ENCODE measurements at regions not wholly inside any gene's neighbourhood (a gene's known extent, or its start where the extent isn't known, plus 50 kb on each side); places are given as distances from the start of the nearest gene placed in this dataset.

DNA sequence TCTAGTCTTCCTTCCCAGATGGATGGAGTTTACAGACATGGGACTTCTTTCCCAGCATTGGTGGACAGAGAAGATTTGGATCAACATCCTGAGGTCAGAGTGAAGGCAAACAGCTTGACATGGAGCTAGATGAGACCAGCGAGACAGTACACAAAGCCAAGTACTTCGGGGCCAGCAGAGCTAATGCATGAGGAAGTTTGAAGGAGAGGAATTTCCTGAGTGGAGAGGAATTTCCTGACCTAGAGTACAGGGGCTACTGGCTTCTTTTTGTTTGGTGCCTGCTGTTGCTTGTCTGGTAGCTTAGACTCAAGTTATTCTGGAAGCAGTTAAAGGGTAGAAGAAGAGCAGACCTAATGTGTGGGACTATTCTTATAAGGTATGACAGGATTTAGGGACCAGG is 69.1 kb upstream of the EOLA2 start:
- WGBS, 5 donors: 9 to 43% (median 29%) methylated on average over 2 of the region's 2 CpGs
- intact Hi-C loops (cut with DNase I; ENCODE audit: low total_unique reads): no loop called here

DNA sequence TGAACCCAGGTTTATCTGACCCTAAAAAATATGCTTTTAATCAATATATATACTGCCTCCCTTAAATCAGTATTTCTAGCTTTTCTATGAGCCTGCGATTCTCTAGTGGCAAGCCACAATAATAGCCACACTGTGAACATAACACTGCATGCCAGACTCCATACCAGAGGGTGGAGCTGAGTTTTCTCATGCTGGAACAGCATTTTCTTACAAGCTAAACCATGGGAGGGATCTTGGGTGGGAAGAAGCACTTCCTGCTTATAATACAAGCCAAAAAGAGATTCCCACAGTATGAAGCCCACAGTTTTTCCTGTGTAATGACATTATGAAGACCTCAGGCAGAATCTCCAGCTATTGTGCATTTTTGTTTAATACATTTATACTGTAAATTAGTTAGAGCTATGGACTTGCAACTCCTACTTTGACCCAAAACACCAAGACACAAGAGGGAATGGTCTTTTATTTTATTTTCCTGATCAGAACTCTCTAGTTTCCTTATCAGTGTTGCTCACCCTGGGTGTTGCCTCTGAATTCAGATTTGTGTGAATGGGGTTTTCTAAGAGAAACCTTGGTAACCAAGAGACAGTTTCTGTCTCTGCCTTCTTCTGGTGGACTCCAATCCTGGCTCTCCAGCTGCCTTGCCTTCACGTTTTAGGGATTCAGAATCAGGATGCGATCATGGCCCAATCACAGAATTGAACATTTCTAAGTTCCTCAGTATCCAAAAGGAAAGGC is 74.5 kb upstream of the EOLA2 start:
- no peak overlapping the region for H3K27ac ChIP-seq
- DNase-seq: no peak
- WGBS, 5 donors: 69 to 91% (median 82%) methylated on average over 3 of the region's 3 CpGs
- no peaks in the 10 kb centered on the region for H3K27me3 ChIP-seq (replicated peaks in 1 of 7)
- no peaks in the 10 kb centered on the region for H3K36me3 ChIP-seq
- TF ChIP-seq POLR2A (IDR thresholded peaks at IDR 0.05): no peak
- no peaks in the 10 kb centered on the region for H3K9me3 ChIP-seq
- intact Hi-C loops (cut with DNase I; ENCODE audit: low total_unique reads): no loop called here
- H3K4me1 ChIP-seq: no peaks in the 10 kb centered on the region
- no peak overlapping the region for H3K4me3 ChIP-seq

More for the DNA sequence above, 69.1 kb upstream of the EOLA2 start:
- Histone ChIP-seq H3K27ac (no peak overlapping the region), H3K36me3 (no peaks in the 10 kb centered on the region), H3K4me1 (no peaks in the 10 kb centered on the region), H3K4me3 (no peak overlapping the region), H3K9me3 (no peaks in the 10 kb centered on the region), H3K27me3 (replicated peaks in 1 of 7) (no peaks in the 10 kb centered on the region)
- TF ChIP-seq POLR2A (IDR thresholded peaks at IDR 0.05): no peak
- TF ChIP-seq POLR2AphosphoS5 (IDR thresholded peaks at IDR 0.05): no peak
- TF ChIP-seq, protein P1, sequence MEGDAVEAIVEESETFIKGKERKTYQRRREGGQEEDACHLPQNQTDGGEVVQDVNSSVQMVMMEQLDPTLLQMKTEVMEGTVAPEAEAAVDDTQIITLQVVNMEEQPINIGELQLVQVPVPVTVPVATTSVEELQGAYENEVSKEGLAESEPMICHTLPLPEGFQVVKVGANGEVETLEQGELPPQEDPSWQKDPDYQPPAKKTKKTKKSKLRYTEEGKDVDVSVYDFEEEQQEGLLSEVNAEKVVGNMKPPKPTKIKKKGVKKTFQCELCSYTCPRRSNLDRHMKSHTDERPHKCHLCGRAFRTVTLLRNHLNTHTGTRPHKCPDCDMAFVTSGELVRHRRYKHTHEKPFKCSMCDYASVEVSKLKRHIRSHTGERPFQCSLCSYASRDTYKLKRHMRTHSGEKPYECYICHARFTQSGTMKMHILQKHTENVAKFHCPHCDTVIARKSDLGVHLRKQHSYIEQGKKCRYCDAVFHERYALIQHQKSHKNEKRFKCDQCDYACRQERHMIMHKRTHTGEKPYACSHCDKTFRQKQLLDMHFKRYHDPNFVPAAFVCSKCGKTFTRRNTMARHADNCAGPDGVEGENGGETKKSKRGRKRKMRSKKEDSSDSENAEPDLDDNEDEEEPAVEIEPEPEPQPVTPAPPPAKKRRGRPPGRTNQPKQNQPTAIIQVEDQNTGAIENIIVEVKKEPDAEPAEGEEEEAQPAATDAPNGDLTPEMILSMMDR (IDR thresholded peaks at IDR 0.05 in 8 of 11, conservative IDR thresholded peaks at IDR 0.05 in 3 of 11): no peak
- no peak for DNase-seq

DNA sequence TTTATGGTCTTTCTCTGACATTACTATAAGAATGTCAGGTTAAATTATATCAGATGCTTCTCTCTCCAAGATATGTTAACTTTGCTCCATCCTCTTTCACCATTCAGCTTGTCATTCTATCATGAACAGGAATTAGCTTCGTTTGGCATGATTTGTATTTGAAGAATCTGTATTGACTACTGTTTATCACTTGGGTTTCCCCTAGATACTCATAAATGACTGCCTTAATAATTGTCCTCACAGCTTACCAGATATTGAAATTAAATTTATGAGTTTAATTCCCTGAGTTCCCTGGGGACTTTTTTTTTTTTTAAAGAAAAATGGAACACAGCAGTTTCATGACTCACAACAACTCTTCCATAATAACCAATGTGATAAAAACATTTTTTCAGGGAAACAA is 76.2 kb upstream of the EOLA2 start:
- intact Hi-C loops (cut with DNase I; ENCODE audit: low total_unique reads): no loop called here

DNA sequence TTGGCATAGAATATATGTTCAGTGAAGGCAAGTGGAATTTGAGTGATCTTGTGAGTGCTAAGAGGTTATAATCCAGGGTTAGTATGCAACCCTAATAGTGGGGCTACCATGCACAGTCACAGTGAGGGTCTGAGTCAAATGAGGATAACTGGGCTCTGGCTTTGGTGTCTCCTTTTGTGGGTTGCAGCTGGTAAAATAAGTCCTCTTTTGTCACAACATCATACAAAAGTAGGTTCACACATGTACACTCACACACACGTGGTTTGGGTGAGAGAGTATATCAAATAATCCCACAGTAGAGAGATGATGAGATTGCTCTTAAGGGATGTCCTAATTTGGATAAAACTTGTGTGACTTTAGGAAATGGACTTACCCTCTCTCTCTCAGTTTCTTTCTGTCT is 79.6 kb upstream of the EOLA2 start:
- intact Hi-C loops (cut with DNase I; ENCODE audit: low total_unique reads): no loop called here
- Histone ChIP-seq H3K27ac (no peak overlapping the region), H3K27me3 (replicated peaks in 1 of 7) (no peaks in the 10 kb centered on the region), H3K36me3 (no peaks in the 10 kb centered on the region), H3K4me3 (no peak overlapping the region), H3K4me1 (no peaks in the 10 kb centered on the region), H3K9me3 (no peaks in the 10 kb centered on the region)
- TF ChIP-seq POLR2A (IDR thresholded peaks at IDR 0.05) (no peak), POLR2AphosphoS5 (IDR thresholded peaks at IDR 0.05) (no peak)
- DNase-seq: no peak
- 43 to 93% (median 89%) methylated on average over 1 of the region's 1 CpG for WGBS, 5 donors

More for the DNA sequence above, 76.2 kb upstream of the EOLA2 start:
- no peaks in the 10 kb centered on the region for H3K36me3 ChIP-seq
- TF ChIP-seq POLR2AphosphoS5 (IDR thresholded peaks at IDR 0.05): no peak
- no peak for TF ChIP-seq POLR2A (IDR thresholded peaks at IDR 0.05)
- TF ChIP-seq, protein P1 (IDR thresholded peaks at IDR 0.05 in 8 of 11, conservative IDR thresholded peaks at IDR 0.05 in 3 of 11): no peak
- WGBS, 5 donors: 46 to 90% (median 76%) methylated on average over 1 of the region's 1 CpG
- no peaks in the 10 kb centered on the region for H3K9me3 ChIP-seq
- no peak overlapping the region for H3K27ac ChIP-seq
- H3K4me3 ChIP-seq: no peak overlapping the region
- H3K4me1 ChIP-seq: no peaks in the 10 kb centered on the region
- no peaks in the 10 kb centered on the region for H3K27me3 ChIP-seq (replicated peaks in 1 of 7)
- no peak for DNase-seq

DNA sequence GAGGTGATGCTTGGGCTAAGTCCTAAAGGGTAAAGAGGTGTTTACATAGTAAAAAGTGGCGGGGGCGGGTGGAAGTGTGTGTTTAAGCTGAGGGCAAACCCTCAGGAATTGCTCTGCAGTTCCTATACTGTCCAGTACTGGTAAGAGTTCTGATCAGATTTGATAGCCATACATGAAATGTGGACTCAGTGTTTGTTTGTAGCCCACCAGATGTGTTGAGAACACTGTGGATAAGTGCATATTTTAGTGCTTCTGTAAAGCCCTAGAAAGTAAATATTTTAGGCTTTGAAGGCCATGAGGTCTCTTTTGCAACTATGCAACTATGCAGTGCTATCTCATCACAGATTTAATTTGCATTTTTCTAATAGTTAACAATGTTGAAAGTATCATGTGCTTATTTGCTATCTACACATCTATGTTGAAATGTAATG is 80.7 kb upstream of the EOLA2 start:
- intact Hi-C loops (cut with DNase I; ENCODE audit: low total_unique reads): no loop called here

More for the DNA sequence above, 80.7 kb upstream of the EOLA2 start:
- Histone ChIP-seq H3K27ac (no peak overlapping the region), H3K4me3 (no peak overlapping the region), H3K4me1 (no peaks in the 10 kb centered on the region), H3K27me3 (replicated peaks in 1 of 7) (no peaks in the 10 kb centered on the region), H3K9me3 (no peaks in the 10 kb centered on the region), H3K36me3 (no peaks in the 10 kb centered on the region)
- WGBS, 5 donors: 54 to 100% (median 93%) methylated on average over 2 of the region's 2 CpGs
- no peak for DNase-seq
- TF ChIP-seq, protein P1 (IDR thresholded peaks at IDR 0.05 in 8 of 11, conservative IDR thresholded peaks at IDR 0.05 in 3 of 11): no peak
- TF ChIP-seq POLR2AphosphoS5 (IDR thresholded peaks at IDR 0.05): no peak
- TF ChIP-seq POLR2A (IDR thresholded peaks at IDR 0.05): no peak

Data from spleen (tissue), 11 donors.